Left ventricle myocardium inferior (tissue), 1 donor: ENCODE measurements at regions not wholly inside any gene's neighbourhood (a gene's known extent, or its start where the extent isn't known, plus 50 kb on each side); places are given as distances from the start of the nearest gene placed in this dataset.

Experiments used
- DNase-seq: peaks from one replicate; pipeline ENCODE4 v3.0.0-alpha.2; 2020
- H3K27ac ChIP-seq: fragments of 200-600 bp; replicated peaks from 2 replicates; pipeline ENCODE4 v1.8.0; 2021
- H3K27me3 ChIP-seq: fragments of 200-600 bp; 2 replicates; pipeline ENCODE4 v1.8.0; 2021; ENCODE audit warnings: low read depth
- H3K36me3 ChIP-seq: fragments of 200-600 bp; 2 replicates; pipeline ENCODE4 v1.8.0; 2021
- H3K4me1 ChIP-seq: fragments of 200-600 bp; 2 replicates; pipeline ENCODE4 v1.8.0; 2021
- H3K4me3 ChIP-seq: fragments of 200-600 bp; 2 replicates; pipeline ENCODE4 v1.8.0; 2021; ENCODE audit warnings: mild to moderate bottlenecking, moderate library complexity
- H3K9me3 ChIP-seq: fragments of 200-600 bp; replicated peaks from 2 replicates; pipeline ENCODE4 v1.8.0; 2021
- CTCF ChIP-seq: fragments of 200-600 bp; IDR thresholded peaks from 2 replicates; pipeline ENCODE4 v1.8.0; 2021; ENCODE audit warnings: antibody characterized with exemption, mild to moderate bottlenecking, borderline replicate concordance
- intact Hi-C: fragments of 100-400 bp; cut with micrococcal nuclease; formaldehyde crosslinking; loops from one replicate; pipeline ENCODE4 v1.11.0; 2022
- donor health status: DM: no; HTN: yes; CAD: no; lungs with severe emphysema.

GRCh38 chr1:94642617-94643321 lies 101.2 kb upstream of the F3 start:
- Histone ChIP-seq H3K9me3 (peaks cover 7% of the 10 kb centered on the region), H3K36me3 (no peaks in the 10 kb centered on the region), H3K4me1 (no peaks in the 10 kb centered on the region), H3K27ac (no peak overlapping the region), H3K27me3 (no peaks in the 10 kb centered on the region), H3K4me3 (no peak overlapping the region)
- DNase-seq = no peak
- no peak for TF ChIP-seq CTCF
- intact Hi-C loops = no loop called here

GRCh38 chr1:94641990-94642389 lies 100.4 kb upstream of the F3 start:
- Histone ChIP-seq H3K27me3 (no peaks in the 10 kb centered on the region), H3K36me3 (no peaks in the 10 kb centered on the region), H3K27ac (no peak overlapping the region), H3K4me1 (no peaks in the 10 kb centered on the region), H3K9me3 (peaks cover 7% of the 10 kb centered on the region), H3K4me3 (no peak overlapping the region)
- intact Hi-C loops = no loop called here
- no peak for DNase-seq
- TF ChIP-seq CTCF = no peak

- Histone ChIP-seq H3K36me3 (no peaks in the 10 kb centered on the region), H3K9me3 (peaks cover 7% of the 10 kb centered on the region), H3K4me1 (no peaks in the 10 kb centered on the region), H3K27ac (no peak overlapping the region), H3K27me3 (no peaks in the 10 kb centered on the region), H3K4me3 (no peak overlapping the region)
- intact Hi-C loops = no loop called here
- no peak for TF ChIP-seq CTCF
- no peak for DNase-seq
Observed at GRCh38 chr1:94640125-94640524, 98.6 kb upstream of the F3 start.

- Histone ChIP-seq H3K4me3 (no peak overlapping the region), H3K36me3 (no peaks in the 10 kb centered on the region), H3K4me1 (no peaks in the 10 kb centered on the region), H3K27me3 (no peaks in the 10 kb centered on the region), H3K9me3 (peaks cover 7% of the 10 kb centered on the region), H3K27ac (no peak overlapping the region)
- no peak for TF ChIP-seq CTCF
- no peak for DNase-seq
- intact Hi-C loops = no loop called here
Observed at GRCh38 chr1:94637121-94637520, 95.6 kb upstream of the F3 start.

GRCh38 chr1:94636624-94637023 lies 95.1 kb upstream of the F3 start:
- Histone ChIP-seq H3K36me3 (no peaks in the 10 kb centered on the region), H3K27me3 (no peaks in the 10 kb centered on the region), H3K4me1 (no peaks in the 10 kb centered on the region), H3K27ac (no peak overlapping the region), H3K4me3 (no peak overlapping the region), H3K9me3 (peaks cover 7% of the 10 kb centered on the region)
- TF ChIP-seq CTCF = no peak
- intact Hi-C loops = no loop called here
- no peak for DNase-seq
